ENCODE measurements at regions not wholly inside any gene's neighbourhood (a gene's known extent, or its start where the extent isn't known, plus 50 kb on each side); places are given as distances from the start of the nearest gene placed in this dataset.

GRCh38 chr17:31657876-31658275 is 201.2 kb downstream of the COPRS start:
- ATAC-seq: no peak
- no peak for TF ChIP-seq POLR2A (IDR thresholded peaks at IDR 0.05)
- TF ChIP-seq CTCF (IDR thresholded peaks at IDR 0.05): no peak

GRCh38 chr17:31654936-31655335 is 204.1 kb downstream of the COPRS start:
- WGBS, 2 donors: 68 to 74% methylated on average over 7 to 8 of the region's 8 CpGs
- no peaks in the 10 kb centered on the region for H3K9me3 ChIP-seq
- TF ChIP-seq CTCF (IDR thresholded peaks at IDR 0.05) (no peak), POLR2A (IDR thresholded peaks at IDR 0.05) (no peak)
- no peaks in the 10 kb centered on the region for H3K4me1 ChIP-seq
- no peaks in the 10 kb centered on the region for H3K36me3 ChIP-seq (replicated peaks in 1 of 2; ENCODE audit: insufficient read depth in 1 of 2, low read depth in 2 of 2)
- no peaks in the 10 kb centered on the region for H3K27me3 ChIP-seq
- no peak overlapping the region for H3K27ac ChIP-seq
- no peak for DNase-seq
- intact Hi-C loops (cut with DNase I): no loop called here
- H3K4me3 ChIP-seq: no peak overlapping the region
- ATAC-seq: no peak

More at GRCh38 chr17:31657876-31658275, 201.2 kb downstream of the COPRS start:
- Histone ChIP-seq H3K4me1 (no peaks in the 10 kb centered on the region), H3K27ac (no peak overlapping the region), H3K36me3 (replicated peaks in 1 of 2; ENCODE audit: insufficient read depth in 1 of 2, low read depth in 2 of 2) (no peaks in the 10 kb centered on the region), H3K4me3 (no peak overlapping the region), H3K9me3 (peaks cover 0 to 4% (median 0%) of the 10 kb centered on the region in 3 donors), H3K27me3 (no peaks in the 10 kb centered on the region)
- intact Hi-C loops (cut with DNase I): no loop called here
- DNase-seq: no peak
- WGBS, 2 donors: 91 to 93% methylated on average over 4 of the region's 4 CpGs

DNA sequence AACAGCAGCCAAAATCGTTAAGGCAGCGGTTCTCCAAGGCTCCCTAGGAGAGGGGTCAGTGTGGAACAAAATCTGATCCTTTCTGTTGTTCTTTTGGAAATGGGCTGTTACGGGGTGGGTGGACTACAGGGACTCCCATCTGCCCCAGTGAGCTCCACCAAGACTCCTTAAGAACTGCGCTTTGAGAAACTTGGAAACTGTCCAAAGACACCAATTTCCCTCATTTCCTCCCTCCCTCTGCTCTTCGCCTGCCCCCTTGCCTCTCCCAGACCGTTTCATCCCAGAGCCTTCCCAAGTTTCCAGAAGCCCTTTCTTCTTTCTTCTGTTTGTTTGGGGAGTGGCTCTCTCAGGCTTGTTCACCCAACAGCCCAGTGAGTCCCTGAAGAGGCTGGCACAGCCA is 205.4 kb downstream of the COPRS start:
- intact Hi-C loops (cut with DNase I): no loop called here
- no peak overlapping the region for H3K27ac ChIP-seq
- no peak overlapping the region for H3K4me3 ChIP-seq
- H3K4me1 ChIP-seq: no peaks in the 10 kb centered on the region
- ATAC-seq (no peak), DNase-seq (no peak)
- no peak for TF ChIP-seq POLR2A (IDR thresholded peaks at IDR 0.05)
- no peak for TF ChIP-seq CTCF (IDR thresholded peaks at IDR 0.05)
- 49 to 51% methylated on average over 6 of the region's 6 CpGs for WGBS, 2 donors
- no peaks in the 10 kb centered on the region for H3K36me3 ChIP-seq (replicated peaks in 1 of 2; ENCODE audit: insufficient read depth in 1 of 2, low read depth in 2 of 2)
- no peaks in the 10 kb centered on the region for H3K9me3 ChIP-seq
- no peaks in the 10 kb centered on the region for H3K27me3 ChIP-seq

GRCh38 chr17:31650756-31651520 is 208.1 kb downstream of the COPRS start:
- no peaks in the 10 kb centered on the region for H3K27me3 ChIP-seq
- no peak for DNase-seq
- no peak for ATAC-seq
- 66 to 74% methylated on average over 5 of the region's 5 CpGs for WGBS, 2 donors
- H3K9me3 ChIP-seq: no peaks in the 10 kb centered on the region
- intact Hi-C loops (cut with DNase I): no loop called here
- no peak overlapping the region for H3K4me3 ChIP-seq
- TF ChIP-seq CTCF (IDR thresholded peaks at IDR 0.05): no peak
- no peak for TF ChIP-seq POLR2A (IDR thresholded peaks at IDR 0.05)
- no peaks in the 10 kb centered on the region for H3K36me3 ChIP-seq (replicated peaks in 1 of 2; ENCODE audit: insufficient read depth in 1 of 2, low read depth in 2 of 2)
- no peaks in the 10 kb centered on the region for H3K4me1 ChIP-seq
- no peak overlapping the region for H3K27ac ChIP-seq

DNA sequence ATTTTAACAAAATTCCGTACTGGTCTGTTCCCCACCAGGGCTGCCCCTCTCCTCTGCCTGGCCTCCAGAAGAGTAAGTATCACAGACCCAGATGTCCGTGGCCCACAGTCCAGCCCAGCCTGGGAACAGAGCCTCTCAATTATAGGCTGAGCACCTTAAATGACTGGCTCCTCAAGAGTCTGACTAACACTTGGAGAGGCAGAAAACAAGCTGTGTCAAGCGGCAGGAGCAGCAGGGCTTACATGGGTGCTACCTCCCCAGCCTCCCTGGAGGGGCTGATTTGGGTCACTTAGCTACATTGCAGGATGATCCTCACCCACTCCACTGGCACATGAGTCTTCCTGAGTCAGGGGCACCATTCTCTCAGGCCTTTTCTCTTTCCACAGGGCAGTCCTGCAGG is 209.7 kb downstream of the COPRS start:
- Histone ChIP-seq H3K36me3 (replicated peaks in 1 of 2; ENCODE audit: insufficient read depth in 1 of 2, low read depth in 2 of 2) (no peaks in the 10 kb centered on the region), H3K9me3 (peaks cover 0 to 3% (median 0%) of the 10 kb centered on the region in 3 donors), H3K27ac (no peak overlapping the region), H3K4me1 (no peaks in the 10 kb centered on the region), H3K4me3 (no peak overlapping the region), H3K27me3 (no peaks in the 10 kb centered on the region)
- TF ChIP-seq POLR2A (IDR thresholded peaks at IDR 0.05) (no peak), CTCF (IDR thresholded peaks at IDR 0.05) (no peak)
- ATAC-seq (no peak), DNase-seq (no peak)
- 76 to 81% methylated on average over 3 of the region's 3 CpGs for WGBS, 2 donors
- intact Hi-C loops (cut with DNase I): no loop called here
